GM21390 (cell line): ENCODE measurements at regions not wholly inside any gene's neighbourhood (a gene's known extent, or its start where the extent isn't known, plus 50 kb on each side); places are given as distances from the start of the nearest gene placed in this dataset.
A peak's percentile ranks its signal among the peaks of the same experiment; 100 is the strongest.

Experiments used
- ATAC-seq: cut with Tn5 transposase; IDR thresholded peaks from one replicate; pipeline ENCODE4 v1.9.1; 2021; ENCODE audit not compliant: unreplicated experiment

GRCh38 chr2:181332044-181332605 lies 125.1 kb upstream of the ITGA4 start:
- ATAC-seq = no peak

- ATAC-seq = peak; percentile 77
Measured at GRCh38 chr2:181334158-181334826, 122.9 kb upstream of the ITGA4 start.

- no peak for ATAC-seq
Measured at GRCh38 chr2:181340891-181341290, 116.3 kb upstream of the ITGA4 start.

DNA sequence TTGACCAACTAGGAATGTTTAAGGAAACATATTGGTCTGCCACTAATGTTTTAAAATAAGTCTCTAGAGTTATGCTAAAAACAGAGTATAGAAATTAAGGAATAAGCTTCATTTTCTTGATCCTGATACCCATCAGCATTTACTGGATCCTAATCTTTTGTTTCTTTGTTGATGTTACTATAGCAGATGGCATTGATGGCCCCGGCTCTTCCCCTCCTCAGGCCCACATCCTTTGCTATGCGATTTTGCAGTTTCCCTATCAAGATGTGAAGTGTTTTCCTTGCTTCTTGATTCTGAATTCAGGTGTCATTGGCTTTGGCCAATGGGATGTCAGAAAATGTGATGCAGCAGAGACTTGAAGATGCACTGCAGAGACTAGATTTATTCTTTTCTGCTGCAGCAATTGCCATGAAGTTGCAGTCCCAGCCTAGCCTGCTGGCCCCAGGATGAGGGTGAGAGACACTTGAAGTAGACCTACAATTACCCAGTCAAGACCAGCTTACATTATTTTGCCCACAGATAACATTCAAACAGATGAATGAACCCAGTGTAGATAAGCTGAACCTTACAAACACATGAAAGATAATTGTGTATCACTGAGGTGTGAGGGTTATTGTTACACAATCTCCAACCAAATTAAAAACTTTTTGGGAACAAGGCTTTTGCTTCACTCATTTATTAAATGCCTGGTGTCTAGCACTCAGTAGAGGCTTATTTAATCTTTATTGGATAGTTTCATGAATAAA lies 115.2 kb upstream of the ITGA4 start:
- no peak for ATAC-seq

DNA sequence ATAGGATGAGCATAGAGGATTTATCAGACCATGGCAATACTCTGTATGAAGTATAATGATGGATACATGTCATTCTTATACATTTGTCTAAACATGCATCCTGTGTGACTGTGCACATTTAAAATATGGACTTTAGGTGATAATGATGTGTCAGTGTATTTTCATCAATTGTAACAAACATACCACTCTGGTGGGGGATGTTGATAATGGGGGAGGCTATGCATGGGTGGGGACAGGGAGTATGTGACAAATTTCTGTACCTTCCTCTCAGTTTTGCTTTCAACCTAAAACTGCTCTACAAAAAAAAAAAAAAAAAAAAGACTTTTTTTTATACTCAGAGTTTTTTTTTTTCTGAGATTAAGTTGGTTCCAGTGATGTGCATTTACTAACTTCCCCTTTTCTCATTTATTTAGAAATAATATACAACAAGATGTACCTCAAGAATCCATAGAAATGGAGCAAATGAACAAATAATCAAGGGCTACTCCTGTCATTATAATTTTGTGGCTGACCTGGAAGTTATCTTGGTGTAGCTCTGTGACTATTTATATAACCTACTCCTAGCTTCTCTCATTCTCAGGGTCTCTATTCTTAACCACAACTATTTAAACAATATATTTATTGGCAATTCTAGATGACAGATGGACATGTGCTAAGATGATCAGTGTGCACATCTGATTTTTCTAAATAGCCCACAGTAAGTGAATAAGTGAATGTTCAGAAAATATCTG lies 108.9 kb upstream of the ITGA4 start:
- ATAC-seq = peak; percentile 89

GRCh38 chr2:181352158-181352557 lies 105.0 kb upstream of the ITGA4 start:
- no peak for ATAC-seq

GRCh38 chr2:181354626-181355025 lies 102.6 kb upstream of the ITGA4 start:
- ATAC-seq = no peak

DNA sequence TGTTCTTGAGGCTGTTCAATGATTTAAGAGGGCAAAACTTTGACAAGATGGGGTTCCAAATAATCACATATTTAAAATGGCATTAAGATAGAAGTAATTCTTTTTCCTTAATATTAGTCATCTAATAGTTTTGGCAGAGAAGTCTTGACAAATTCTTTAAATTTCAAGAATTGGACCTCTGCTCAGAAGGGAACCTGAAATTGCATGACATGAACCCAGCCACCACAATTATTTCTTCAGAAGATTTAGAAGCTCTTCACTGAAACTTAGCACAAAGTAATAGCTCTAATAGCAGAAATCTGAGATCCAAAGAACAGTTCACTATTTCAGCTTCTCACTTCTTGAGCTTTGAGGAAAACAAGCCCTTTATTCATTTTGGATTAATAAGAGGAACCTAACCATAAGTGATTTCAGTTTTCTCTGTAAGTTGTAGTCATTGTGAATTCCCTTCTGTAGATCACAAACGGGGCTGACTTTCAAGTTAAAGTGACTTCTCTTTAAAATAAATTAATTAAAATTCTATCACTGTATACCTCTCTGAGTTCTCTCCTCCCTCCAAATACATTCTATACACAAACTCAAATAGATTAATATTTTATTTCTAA lies 100.6 kb upstream of the ITGA4 start:
- no peak for ATAC-seq

GRCh38 chr2:181357979-181358378 lies 99.2 kb upstream of the ITGA4 start:
- ATAC-seq = no peak

GRCh38 chr2:181362561-181362960 lies 94.6 kb upstream of the ITGA4 start:
- no peak for ATAC-seq

DNA sequence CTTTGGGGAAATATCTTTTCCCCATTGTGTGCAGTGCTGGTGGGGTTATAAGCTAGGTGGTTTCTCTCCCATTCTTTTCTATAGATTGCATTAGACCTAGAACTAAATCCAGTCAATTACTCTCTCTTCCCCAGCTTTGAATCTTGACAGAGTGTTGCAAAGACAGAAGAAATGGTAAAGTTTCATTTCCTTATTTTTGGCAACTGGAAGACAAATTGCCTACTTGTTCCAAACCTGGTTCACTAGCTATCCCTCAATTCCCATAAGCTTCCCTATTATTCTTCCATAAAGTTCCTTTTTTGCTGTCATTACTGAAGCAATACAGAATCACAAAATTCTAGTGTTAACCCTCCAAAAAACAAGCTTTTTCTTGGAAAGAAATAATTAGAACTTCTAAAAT lies 94.0 kb upstream of the ITGA4 start:
- ATAC-seq = no peak

DNA sequence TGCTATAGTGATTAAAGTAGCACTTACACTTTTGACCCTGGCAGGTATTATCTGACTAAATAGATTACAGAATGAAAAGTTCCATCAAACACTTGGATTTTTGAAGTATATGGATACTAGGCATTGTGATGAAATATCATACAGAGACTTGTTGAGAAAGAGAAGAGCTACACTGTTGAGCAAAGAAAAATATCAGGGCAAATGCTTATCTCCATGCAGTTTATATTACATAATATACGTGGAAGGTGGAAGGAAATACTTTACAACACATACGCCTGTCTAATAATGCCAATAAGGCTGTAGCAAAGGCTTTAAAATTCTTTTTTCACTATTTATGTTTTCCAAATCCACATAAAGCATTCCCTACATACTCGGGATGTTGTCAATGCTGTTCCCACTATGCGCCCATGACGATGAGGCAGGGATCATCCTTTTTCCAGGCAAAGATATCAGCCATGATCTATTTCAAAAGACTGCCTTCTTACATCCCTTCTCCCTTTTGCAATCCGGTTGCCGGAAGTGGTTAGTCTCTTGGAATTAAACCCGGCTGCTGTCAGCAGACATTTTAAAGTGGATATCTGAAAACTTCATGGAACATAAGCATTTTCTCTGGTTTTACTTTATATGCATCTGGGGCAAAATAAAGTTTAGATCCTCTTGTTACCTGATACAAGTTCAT lies 92.6 kb upstream of the ITGA4 start:
- no peak for ATAC-seq

DNA sequence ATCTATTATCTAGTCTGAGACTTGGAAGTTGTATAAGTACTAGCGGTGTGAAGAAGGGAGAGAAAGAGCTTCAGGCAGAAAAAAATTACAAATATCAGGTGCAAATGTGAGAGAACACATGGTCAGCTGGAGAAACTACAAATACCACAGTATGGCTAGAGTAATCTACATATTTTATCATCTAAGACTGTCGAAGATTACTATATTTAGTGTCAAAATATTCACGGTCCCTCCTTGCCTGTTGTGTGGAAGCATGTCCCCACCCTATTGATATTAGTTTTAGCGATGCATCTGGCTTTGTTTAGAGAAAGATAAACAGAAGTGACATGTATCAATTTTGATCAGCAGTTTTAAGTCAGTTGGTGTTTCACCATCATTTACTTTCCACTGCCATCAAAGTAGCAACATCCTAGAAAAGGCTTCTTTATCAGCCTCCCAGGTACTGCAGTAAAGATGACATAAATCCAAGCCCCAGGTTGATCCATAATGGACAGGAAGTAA lies 90.5 kb upstream of the ITGA4 start:
- no peak for ATAC-seq

DNA sequence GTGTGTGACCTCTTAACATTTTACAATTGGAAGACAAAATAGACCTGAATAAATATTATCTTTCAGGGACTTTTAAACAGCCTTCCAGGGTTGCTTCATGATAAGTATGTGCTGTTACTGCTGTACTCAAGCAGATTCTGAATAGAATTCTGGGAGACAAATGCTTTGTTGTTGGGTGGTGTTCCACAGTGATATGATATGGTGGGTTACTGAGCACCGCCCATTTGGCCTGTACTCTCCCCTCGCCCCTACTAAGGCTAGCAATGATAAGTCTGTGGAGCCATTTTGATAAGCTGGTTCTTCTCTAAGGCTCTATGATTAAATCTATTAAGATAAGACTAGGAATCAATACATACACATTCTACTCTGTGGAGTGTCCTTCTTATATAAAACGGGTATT lies 89.8 kb upstream of the ITGA4 start:
- ATAC-seq = no peak

GRCh38 chr2:181367906-181368435 lies 89.2 kb upstream of the ITGA4 start:
- no peak for ATAC-seq

DNA sequence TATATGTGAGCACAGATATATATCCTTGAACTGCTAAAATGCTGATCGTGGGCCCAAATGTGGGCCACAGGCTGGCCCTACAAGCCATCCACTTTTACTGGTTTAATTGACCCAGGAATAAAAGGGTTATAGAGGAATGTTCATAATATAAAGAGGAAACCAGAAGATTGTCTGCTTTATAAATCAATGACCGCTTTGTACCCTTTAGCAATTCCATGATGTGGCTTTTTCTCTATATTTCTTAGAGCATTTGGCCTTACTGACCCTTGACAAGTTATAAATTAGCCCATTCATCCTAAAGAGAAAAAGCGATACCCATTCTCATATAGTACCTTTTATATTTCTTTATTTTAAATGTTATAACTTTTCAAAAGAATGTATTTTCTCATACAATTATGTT lies 87.1 kb upstream of the ITGA4 start:
- ATAC-seq = no peak

GRCh38 chr2:181371195-181371594 lies 86.0 kb upstream of the ITGA4 start:
- no peak for ATAC-seq

GRCh38 chr2:181371782-181372645 lies 85.2 kb upstream of the ITGA4 start:
- ATAC-seq = no peak

- no peak for ATAC-seq
Measured at GRCh38 chr2:181372646-181373040, 84.5 kb upstream of the ITGA4 start.
